HG03442 (cell line): ENCODE measurements at regions not wholly inside any gene's neighbourhood (a gene's known extent, or its start where the extent isn't known, plus 50 kb on each side); places are given as distances from the start of the nearest gene placed in this dataset.

Experiments used
- ATAC-seq: cut with Tn5 transposase; IDR thresholded peaks from one replicate; pipeline ENCODE4 v1.9.1; 2021; ENCODE audit warnings: mild to moderate bottlenecking, moderate library complexity; ENCODE audit not compliant: unreplicated experiment

- ATAC-seq: no peak
Measured at GRCh38 chr9:20200581-20200980, 411.7 kb upstream of the SLC24A2 start.

GRCh38 chr9:20199111-20199510 is 410.3 kb upstream of the SLC24A2 start:
- no peak for ATAC-seq

DNA sequence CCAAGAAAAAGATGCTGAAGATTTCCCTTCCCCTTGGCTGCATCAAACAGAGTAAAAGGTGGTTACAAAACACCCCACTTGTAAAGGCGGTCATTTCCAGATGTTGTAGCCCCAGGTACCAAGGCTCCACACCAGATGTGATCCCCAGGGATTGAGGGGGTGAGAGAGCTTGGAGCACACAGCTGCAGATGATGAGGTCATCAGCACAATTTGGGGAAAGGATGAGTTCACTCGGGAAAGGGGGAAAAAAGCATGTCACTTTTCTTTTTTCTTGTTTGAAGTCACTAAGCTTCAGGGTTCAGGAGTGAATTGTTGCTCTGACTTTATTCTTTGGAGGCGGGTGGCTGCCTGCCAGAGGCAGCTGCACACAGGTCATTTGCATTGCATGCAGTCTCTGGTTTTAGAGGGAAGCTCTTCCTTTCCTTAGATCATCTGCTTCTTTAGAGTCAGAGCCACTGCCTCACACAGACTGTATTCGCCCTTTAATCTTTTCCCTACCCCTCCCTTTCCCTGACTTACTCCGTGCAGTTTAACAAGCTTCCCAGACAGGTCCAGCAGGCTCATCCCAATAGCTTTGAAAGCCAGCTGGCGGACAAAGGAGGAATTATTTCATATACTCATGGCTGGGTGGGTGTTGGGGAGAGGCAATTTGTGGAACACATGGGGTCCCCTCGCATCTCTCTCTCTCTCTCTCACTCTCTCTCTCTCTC is 409.3 kb upstream of the SLC24A2 start:
- ATAC-seq: no peak

- ATAC-seq: no peak
Measured at GRCh38 chr9:20191228-20191840, 402.5 kb upstream of the SLC24A2 start.

DNA sequence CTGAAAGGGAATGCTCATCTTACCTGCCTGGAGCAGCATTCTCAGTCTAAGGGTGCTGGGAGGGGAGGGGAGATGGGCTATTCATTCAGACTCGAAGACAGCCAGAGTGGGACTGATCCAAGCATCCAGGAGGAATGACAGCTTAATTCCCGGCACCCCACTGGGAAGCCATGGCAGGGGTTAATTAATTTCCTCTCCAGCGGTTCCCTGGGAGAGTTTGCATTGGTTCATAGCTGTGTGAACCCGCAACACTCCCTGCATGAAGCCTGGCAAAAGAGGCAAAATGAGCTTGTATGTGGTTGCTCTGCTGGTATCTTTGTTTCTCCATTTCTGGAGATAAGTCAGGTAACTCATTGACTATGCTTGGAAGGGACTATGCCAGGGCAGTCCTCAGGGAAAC is 401.0 kb upstream of the SLC24A2 start:
- no peak for ATAC-seq

GRCh38 chr9:20188616-20189369 is 400.0 kb upstream of the SLC24A2 start:
- ATAC-seq: no peak

DNA sequence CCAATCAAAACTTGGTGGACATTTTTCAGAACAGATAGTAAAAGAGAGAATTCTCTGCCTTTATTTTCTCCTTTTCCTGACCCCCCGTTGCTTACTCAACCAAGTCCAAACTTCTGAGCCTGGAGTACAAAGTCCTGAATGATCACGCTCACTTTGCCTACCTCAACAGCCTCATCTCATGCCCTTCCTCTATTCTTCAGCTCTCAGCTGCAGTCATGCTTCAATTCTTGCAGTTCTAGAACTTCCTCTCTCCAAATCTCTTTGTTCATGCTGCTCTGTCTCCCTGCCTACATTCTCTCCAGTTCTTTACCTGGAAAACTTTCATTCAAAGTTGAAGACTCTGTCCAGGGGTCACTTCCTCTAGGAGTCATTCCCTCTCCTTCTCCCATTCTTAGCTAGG is 398.5 kb upstream of the SLC24A2 start:
- ATAC-seq: no peak

GRCh38 chr9:20186823-20187222 is 398.0 kb upstream of the SLC24A2 start:
- ATAC-seq: no peak

- ATAC-seq: no peak
Measured at GRCh38 chr9:20186231-20186630, 397.4 kb upstream of the SLC24A2 start.

- ATAC-seq: no peak
Measured at GRCh38 chr9:20184541-20184940, 395.7 kb upstream of the SLC24A2 start.

GRCh38 chr9:20178679-20179078 is 389.8 kb upstream of the SLC24A2 start:
- no peak for ATAC-seq

- no peak for ATAC-seq
Measured at GRCh38 chr9:20178197-20178596, 389.4 kb upstream of the SLC24A2 start.

DNA sequence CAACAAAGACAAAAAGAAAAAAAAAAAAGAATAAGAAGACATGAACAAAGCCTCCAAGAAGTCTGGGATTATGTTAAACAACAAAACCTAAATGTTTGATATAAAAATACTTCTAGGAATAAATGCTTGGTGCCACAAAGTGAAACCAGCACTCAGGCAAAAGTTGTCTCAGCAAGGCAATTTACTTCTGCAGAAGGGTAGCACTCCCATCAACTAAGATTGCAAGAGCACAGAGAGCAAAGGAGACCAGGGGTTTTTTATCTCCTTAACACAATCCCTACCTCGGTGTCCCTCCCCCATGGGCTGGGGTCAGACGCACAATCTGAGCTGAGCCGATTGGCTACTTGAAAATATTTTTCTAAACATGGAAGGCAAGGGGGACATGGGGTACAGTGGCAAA is 381.3 kb upstream of the SLC24A2 start:
- no peak for ATAC-seq

DNA sequence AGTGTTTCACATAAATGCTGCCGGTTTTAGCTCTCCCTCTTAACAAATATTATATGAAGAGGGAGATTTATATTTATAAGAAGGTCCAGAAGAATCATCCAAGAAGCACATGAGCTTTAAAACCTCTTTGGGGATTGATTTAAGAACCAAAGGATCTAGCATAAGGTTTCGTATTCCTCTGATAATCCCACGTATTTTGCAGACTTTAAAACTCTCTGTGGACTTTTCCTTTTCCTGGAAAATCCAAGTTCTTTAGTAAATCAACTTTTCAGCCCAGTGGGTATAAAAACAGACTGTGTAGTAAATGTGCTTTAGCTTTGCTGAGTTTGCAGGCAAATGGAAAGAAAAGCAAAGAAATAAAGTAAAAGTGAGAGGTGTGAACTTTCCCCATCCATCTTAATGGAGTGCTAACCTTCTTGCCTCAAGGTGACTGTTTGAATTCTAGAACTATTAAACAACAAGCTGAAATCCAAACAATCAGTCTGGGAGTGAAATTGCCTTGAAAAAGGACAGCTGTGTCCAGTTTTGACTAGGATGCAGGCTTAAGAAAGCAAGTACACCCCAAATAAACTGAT is 363.4 kb upstream of the SLC24A2 start:
- ATAC-seq: no peak

GRCh38 chr9:20148416-20148815 is 359.6 kb upstream of the SLC24A2 start:
- ATAC-seq: no peak

DNA sequence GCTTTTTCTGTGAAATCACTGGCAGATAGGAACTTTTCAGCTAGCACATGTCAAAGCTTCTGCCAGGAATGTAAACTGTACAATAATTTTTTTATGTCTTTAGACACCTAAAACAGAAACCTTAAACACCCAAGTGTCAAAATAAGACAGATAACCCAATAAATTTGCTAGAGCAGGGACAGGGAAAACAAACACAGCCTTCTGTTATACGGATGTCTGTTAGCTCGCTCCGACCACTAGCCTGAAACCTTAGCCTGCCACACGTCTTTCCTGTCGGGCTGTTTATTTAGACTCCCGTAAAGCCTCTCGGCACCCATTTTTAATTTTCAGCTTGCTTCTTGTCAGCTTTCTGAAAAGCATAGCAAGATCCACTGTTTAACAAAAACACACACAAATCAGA is 355.4 kb upstream of the SLC24A2 start:
- no peak for ATAC-seq

GRCh38 chr9:20139763-20140290 is 351.0 kb upstream of the SLC24A2 start:
- no peak for ATAC-seq

DNA sequence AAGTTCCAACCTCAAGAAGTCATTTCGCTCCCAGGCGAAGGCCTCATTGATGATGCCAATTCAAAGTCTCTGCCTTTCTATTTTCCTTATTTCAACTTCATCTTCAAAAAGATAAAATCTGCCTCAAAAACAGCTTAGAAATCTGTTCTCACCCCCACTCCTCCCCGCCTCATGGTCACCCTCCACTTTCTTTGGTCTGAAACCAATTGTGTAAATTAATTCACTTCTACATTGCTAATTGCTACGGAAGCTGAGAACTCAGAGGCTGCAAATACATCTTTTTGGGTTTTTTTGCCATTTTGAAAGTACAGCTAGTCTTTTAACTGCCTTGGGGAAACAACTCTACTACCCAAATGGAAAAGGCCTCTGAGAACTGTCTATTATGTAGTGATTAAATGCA is 350.0 kb upstream of the SLC24A2 start:
- ATAC-seq: no peak

- ATAC-seq: no peak
Measured at GRCh38 chr9:20138116-20138515, 349.3 kb upstream of the SLC24A2 start.

DNA sequence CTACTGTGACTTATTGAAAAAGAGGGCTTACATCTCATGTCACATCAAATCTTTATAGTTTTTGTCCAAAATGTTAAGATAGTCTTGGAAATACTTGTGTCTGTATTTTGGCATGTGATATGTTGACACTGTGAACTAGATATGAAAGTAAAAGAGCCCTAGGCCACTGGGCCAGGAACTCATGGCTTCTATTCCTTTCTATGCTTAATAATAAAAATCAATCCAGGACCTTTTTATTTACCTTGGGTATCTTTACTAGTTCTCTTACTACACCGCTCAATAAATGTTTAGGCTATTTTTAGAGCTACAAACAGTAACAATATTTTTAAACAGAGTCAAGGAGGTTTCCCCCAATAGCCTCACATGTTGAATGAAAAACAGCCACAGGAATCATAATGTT is 348.6 kb upstream of the SLC24A2 start:
- ATAC-seq: no peak

DNA sequence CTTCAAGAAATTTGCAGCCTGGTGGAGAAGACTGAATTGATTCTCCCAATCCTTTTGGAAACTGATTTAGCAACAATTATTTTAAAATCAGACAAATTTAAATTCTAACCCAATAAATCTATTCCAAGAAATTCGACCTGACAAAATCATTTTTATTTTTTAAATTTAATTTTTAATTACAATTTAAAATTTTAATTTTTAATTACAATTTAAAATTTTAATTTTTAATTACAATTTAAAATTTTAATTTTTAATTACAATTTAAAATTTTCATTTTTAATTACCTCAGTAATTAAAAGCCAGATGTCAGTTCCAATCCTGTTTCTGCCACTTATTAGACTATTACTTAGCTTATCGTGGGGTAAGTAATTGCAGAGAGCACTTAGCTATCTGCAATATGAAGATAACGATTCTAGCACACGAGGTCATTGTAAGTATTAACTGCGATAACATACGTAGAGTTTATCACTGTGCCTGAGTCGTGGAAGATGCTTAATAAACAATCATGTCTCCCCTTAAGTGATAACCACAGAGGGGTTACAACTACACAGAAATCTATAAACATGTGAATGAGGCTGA is 346.4 kb upstream of the SLC24A2 start:
- ATAC-seq: no peak
